ENCODE measurements at regions not wholly inside any gene's neighbourhood (a gene's known extent, or its start where the extent isn't known, plus 50 kb on each side); places are given as distances from the start of the nearest gene placed in this dataset.

- TF ChIP-seq ZNF274 (IDR thresholded peaks at IDR 0.05; ENCODE audit: borderline replicate concordance, extremely low read depth, low read length) (no peak), TBP (IDR thresholded peaks at IDR 0.05; ENCODE audit: low read depth, low read length) (no peak), GABPA (IDR thresholded peaks at IDR 0.05; ENCODE audit: borderline replicate concordance, insufficient read depth, low read length) (no peak), EZH2 (IDR thresholded peaks at IDR 0.05; ENCODE audit: low read depth, low read length, severe bottlenecking) (no peak), MAFK (IDR thresholded peaks at IDR 0.05; ENCODE audit: low read depth, low read length) (no peak), CHD1 (IDR thresholded peaks at IDR 0.05; ENCODE audit: low read depth, low read length) (no peak), POLR2AphosphoS5 (IDR thresholded peaks at IDR 0.05; ENCODE audit: low read depth, low read length) (no peak), YY1 (IDR thresholded peaks at IDR 0.05; ENCODE audit: low read depth, low read length) (no peak), EP300 (IDR thresholded peaks at IDR 0.05; ENCODE audit: borderline replicate concordance in 1 of 2, low read depth in 2 of 2, low read length in 2 of 2) (no peak), CTCF (IDR thresholded peaks at IDR 0.05; ENCODE audit: control extremely low read depth in 1 of 3, insufficient read depth in 1 of 3, low read depth in 1 of 3, low read length in 3 of 3) (no peak), SP1 (IDR thresholded peaks at IDR 0.05; ENCODE audit: low read depth, low read length) (no peak), POLR2A (IDR thresholded peaks at IDR 0.05; ENCODE audit: control extremely low read depth in 1 of 2, low read depth in 2 of 2, low read length in 2 of 2) (no peak)
- TF ChIP-seq, protein P1, sequence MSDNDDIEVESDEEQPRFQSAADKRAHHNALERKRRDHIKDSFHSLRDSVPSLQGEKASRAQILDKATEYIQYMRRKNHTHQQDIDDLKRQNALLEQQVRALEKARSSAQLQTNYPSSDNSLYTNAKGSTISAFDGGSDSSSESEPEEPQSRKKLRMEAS (IDR thresholded peaks at IDR 0.05), result no peak
These were observed 87.6 kb upstream of the IL15 start for GRCh38 chr4:141548791-141549190.

All from H1 (cell line).